Stimulated activated naive CD8-positive, alpha-beta T cell treated with anti-CD3 and anti-CD28 coated beads, Interleukin-15, Interleukin-2, amounts not matched to agents 100 U/mL and 50 U/mL, for 24 hours (primary cell): ENCODE measurements at regions not wholly inside any gene's neighbourhood (a gene's known extent, or its start where the extent isn't known, plus 50 kb on each side); places are given as distances from the start of the nearest gene placed in this dataset.

Experiments
- ATAC-seq: fragments of 150-1000 bp; cut with Tn5 transposase; one replicate; pipeline ENCODE4 v1.10.0; 2021
- DNase-seq: peaks from one replicate; pipeline ENCODE4 v3.0.0; 2021

GRCh38 chr3:44056446-44057240 lies 185.0 kb upstream of the TOPAZ1 start:
- ATAC-seq = no peak
- no peak for DNase-seq

DNA sequence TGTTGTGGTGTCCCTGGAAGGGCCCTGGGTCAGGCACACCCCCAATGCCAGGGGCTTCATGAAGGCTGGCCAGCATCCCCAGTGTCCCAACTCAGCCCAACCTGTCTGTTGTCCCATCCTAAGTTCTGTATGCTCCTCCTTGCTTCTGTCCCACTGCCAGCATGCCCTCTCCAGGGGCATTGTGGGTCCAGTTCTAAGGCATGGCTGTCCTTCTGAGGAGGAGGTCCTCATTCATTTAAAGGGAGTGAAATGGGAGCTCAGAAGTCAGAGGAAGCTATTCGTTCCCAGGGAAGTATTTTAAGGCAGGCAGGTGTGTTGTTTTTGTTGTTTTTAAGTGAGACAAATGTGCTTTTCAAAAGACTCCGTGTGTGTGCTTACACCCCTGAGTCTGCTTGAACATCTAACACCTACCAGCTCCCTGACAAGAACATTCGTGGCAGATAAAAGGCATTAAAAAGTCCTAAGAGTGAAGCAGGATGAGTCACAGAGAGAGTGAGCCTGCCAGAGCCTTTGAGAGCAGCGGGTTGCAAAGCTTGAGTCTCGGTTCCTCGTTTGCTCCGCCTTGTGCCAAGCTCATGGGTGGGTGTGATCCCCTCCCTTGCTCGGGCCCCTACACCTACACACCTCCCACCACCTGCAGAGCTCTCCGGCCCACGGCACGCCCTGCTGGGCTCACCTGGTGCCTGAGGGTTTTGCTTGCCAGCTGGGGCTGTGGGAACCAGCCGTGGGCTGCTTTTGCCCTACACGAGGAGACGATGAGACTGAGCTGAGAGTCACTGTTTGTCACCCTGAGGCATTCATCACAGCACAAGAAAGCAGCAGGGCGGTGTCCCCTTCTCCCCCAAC lies 183.4 kb upstream of the TOPAZ1 start:
- DNase-seq (peak; percentile 33), ATAC-seq (peak; percentile 83)

DNA sequence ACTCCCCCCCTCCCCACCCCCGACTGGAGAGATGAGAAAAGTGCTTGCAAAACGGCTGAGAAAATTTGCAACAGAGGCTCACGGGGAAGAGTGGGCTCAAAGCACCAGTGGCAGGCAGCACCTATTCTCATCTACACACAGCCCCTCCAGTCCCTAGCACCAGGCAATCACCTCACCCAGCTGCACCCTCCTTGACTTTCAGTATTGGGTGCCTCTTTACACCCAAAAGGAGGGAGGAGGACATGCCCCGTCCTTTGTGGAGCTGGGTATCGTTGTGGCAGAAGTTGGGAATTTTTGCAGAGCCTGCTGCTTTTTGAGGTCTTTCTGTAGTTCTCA lies 182.8 kb upstream of the TOPAZ1 start:
- DNase-seq (no peak), ATAC-seq (peak; percentile 17)

DNA sequence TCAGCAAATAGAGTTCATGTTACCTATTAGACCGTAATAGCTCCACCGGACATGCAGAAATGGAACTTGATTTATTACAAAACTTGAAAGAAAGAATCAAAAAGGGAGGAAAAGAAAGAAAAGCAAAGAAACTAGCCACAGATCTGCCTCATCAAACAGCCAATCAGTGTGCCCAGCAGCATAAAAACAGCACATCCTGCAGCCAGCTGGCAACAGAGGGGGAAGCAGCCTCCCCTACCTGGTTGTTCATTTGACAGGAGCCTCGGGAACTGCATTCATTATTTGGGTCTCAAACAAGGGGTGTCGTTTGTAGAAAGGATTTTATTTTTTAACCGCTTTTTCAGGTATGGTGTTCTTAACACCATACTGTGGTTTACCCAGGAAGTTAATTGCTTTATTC lies 181.5 kb upstream of the TOPAZ1 start:
- DNase-seq (no peak), ATAC-seq (no peak)

DNA sequence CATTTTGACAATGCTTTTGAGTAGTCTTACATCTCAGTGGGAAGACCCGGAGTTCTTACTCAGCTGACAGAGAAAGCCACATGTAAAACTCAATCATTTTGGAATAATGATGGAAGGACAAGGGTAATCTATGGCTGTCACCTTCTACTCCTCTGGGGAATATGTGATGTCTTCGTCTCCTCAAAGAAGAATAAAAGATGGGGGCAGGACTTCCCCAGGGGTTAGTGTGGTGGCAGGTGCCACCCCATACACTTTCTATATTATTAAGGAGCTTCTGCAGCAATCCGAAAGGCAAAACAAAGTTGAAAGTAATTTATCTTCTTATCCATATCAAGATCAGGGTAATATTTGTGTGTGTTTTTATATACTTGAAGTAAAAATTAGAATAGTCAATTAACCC lies 180.4 kb upstream of the TOPAZ1 start:
- ATAC-seq = no peak

DNA sequence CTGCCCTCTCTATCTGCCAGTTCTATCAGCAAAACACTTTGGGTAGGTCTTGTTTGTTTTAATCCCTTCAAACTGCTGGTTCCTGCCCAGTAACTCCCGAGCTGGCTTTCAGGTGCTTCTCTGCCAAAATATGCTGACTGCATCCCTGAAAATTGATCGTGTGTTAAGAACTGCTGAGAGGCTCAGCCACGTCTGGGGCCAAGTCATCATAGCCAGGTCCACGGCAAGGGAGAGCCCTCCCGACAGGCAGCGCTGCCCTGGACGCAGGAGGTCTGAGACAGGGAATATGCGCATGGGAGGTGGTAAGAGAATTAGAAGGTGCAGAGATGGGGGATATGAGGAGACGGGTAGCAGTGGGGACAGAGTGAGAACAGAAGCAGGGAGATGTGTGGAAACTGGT lies 179.7 kb upstream of the TOPAZ1 start:
- no peak for DNase-seq
- no peak for ATAC-seq

More for the DNA sequence above, 180.4 kb upstream of the TOPAZ1 start:
- no peak for DNase-seq

GRCh38 chr3:44065311-44066094 lies 176.2 kb upstream of the TOPAZ1 start:
- DNase-seq (no peak), ATAC-seq (no peak)

DNA sequence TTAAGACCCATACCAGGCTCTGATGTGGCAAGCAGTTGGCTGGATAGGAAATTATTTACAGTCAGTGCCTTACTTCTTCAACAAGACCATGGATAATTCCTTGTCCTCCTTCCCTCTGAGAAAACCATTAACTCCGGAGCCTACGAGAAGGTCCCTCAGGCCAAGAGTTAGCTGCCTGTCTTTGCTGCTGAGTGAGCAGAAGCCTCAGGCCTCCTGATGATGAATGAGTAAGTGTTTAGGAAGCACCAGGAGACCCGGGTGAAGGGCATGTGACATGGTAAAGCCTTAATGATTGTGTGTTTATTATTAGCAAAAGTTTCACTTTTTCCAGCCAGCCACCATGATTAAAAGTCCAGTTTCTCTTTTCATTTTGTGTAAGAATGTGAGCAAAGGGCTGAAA lies 174.9 kb upstream of the TOPAZ1 start:
- ATAC-seq = no peak
- no peak for DNase-seq

DNA sequence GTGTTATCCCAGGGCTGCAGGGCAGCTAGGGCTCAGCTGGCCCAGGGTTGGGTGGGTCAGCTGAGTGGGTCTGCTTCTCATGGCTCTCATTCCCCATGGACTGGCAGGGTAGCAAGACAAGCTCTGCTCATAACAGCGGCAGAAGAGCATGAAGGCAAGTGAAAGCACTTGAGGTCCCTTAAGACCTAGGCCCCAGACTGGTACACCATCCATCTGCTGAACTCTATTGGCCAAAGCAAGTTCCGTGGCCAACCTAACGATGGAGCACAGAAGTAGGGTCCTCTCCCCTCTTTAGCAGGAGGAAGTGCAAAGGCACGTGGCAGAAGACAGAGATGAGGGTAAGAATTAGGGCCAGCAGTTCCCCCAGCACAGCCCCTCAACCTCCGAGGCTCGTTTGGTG lies 174.3 kb upstream of the TOPAZ1 start:
- DNase-seq = no peak
- ATAC-seq = no peak

- DNase-seq (no peak), ATAC-seq (no peak)
These were observed 172.9 kb upstream of the TOPAZ1 start for GRCh38 chr3:44068753-44069152.

- ATAC-seq = no peak
- no peak for DNase-seq
These were observed 172.4 kb upstream of the TOPAZ1 start for GRCh38 chr3:44069276-44069675.

GRCh38 chr3:44070841-44071546 lies 170.7 kb upstream of the TOPAZ1 start:
- DNase-seq (no peak), ATAC-seq (no peak)

- DNase-seq = no peak
- ATAC-seq = no peak
These were observed 168.8 kb upstream of the TOPAZ1 start for GRCh38 chr3:44072601-44073540.

DNA sequence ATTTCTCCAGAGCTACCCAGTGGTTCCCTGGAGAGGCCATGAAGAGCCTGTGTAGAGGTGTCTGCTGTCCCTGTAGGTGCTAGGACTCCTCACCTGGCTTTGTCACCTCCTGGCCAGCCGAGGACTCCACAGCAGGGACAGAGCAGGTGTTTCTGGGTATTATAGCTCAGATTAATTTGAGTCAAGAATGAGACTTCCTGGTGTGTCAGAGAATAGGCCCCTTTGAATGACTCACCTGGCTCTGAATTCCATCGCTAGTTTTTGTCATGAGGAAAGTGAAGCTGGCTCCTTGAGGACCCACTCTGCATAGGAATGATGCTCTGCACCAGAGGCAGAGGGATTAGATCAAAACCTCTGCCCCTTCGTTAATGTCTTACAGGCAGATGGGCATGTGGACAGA lies 167.5 kb upstream of the TOPAZ1 start:
- DNase-seq (no peak), ATAC-seq (no peak)

DNA sequence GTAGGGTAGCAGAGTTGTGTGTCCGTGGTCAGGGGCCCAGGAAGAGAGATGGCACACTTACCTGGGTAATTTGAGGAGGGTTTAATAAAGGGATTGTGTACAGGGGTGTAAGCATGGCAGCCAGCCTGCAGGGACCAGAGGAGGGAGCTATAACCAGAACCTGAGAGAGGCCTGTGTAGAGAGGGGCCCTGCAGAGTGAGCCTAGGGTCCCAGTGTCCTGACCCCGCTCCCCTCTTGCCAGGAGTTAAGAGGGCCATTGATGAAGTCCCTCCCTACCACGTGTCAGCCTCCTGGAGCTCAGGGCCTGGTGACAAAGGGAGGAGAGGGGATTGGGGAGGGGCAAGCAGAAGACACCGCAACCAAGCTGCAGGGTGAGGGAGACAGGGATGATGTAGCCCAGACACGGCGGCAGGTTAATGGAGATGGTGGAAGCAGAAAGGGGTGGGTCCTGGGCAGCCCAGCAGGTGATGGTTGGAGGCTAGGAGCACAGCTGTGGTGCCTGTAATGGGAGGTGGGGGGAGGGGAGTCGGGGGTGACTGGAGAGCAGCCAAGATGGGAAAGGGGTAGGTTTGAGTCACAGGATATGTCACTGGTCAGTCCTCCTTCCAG lies 165.4 kb upstream of the TOPAZ1 start:
- ATAC-seq (no peak), DNase-seq (no peak)

DNA sequence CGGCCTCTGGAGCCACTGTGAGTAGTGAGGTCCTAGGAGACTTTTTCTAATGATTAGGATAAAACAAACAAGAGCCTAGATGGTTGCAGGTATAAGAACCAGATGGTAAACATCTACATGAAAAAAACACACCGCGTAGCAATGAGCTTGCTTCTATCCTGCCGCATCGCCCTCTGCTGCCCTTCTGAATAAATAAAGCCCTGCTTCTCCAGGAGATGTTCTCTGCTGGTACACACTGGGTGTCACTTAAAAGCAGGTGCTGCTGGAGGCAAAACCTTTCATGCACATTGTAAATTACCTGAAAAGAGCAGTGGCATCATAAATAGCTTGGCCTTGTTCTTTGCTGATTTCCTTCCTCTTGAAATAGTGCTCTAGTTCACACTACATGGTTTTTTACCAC lies 164.4 kb upstream of the TOPAZ1 start:
- DNase-seq (no peak), ATAC-seq (no peak)

DNA sequence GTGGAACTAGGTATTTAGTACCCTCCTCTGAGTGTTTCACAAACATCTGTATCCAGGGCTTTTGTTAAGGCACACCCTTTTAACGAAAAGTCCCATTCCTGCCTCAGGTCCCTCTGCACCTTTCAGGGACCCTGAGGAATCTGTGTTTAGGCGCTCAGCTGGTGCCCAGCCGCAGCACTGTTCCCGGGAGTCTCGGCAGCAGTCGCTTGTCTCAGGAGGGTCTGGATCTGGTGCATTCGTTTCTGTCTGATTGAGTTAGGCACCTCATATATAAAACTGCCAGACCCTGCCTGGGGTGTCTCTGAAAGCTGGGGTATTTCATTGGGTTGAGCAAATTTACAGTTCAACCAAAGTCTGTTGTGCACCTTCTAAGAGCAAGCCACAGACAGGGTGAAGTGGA lies 162.8 kb upstream of the TOPAZ1 start:
- DNase-seq = no peak
- ATAC-seq = no peak

GRCh38 chr3:44079916-44080315 lies 161.8 kb upstream of the TOPAZ1 start:
- ATAC-seq = no peak

GRCh38 chr3:44080474-44081072 lies 161.1 kb upstream of the TOPAZ1 start:
- DNase-seq (no peak), ATAC-seq (no peak)

More at GRCh38 chr3:44079916-44080315, 161.8 kb upstream of the TOPAZ1 start:
- DNase-seq = no peak

GRCh38 chr3:44090036-44090435 lies 151.7 kb upstream of the TOPAZ1 start:
- ATAC-seq = no peak

More at GRCh38 chr3:44090036-44090435, 151.7 kb upstream of the TOPAZ1 start:
- no peak for DNase-seq
